H1 (cell line): ENCODE measurements at regions not wholly inside any gene's neighbourhood (a gene's known extent, or its start where the extent isn't known, plus 50 kb on each side); places are given as distances from the start of the nearest gene placed in this dataset.

Experiments
- CHD7 ChIP-seq: fragments of 300-600 bp; sonication (generic); IDR thresholded peaks from 2 replicates; pipeline ENCODE4 v1.7.1; 2012; ENCODE audit warnings: low read length, moderate library complexity, mild to moderate bottlenecking, inconsistent platforms; ENCODE audit not compliant: insufficient replicate concordance
- GTF2F1 ChIP-seq: IDR thresholded peaks from 2 replicates; pipeline ENCODE4 v1.6.1; 2012; ENCODE audit warnings: low read depth, low read length, improper control_type of control experiment, borderline replicate concordance
- HDAC2 ChIP-seq, 2 experiments: fragments of 300-600 bp in 1 of 2; sonication (generic) in 1 of 2; IDR thresholded peaks; 2 replicates each; pipeline ENCODE4 v1.6.1; 2011 to 2012; ENCODE audit warnings: low read depth in 2 of 2, low read length in 2 of 2, mild to moderate bottlenecking in 2 of 2, moderate library complexity in 2 of 2, borderline replicate concordance in 1 of 2, inconsistent platforms in 1 of 2
- RXRA ChIP-seq: IDR thresholded peaks from 2 replicates; pipeline ENCODE4 v1.6.1; 2011; ENCODE audit warnings: low read depth, mild to moderate bottlenecking, low read length, moderate library complexity; ENCODE audit not compliant: insufficient read depth
- SP2 ChIP-seq: IDR thresholded peaks from 2 replicates; pipeline ENCODE4 v1.6.1; 2012; ENCODE audit warnings: mild to moderate bottlenecking, low read length, inconsistent platforms
- TCF12 ChIP-seq: IDR thresholded peaks from 2 replicates; pipeline ENCODE4 v1.6.1; 2011; ENCODE audit warnings: low read depth, mild to moderate bottlenecking, low read length
- TEAD4 ChIP-seq: IDR thresholded peaks from 2 replicates; pipeline ENCODE4 v1.6.1; 2012; ENCODE audit warnings: low read depth, low read length, inconsistent platforms, mixed read lengths
- ZNF274 ChIP-seq: IDR thresholded peaks from 2 replicates; pipeline ENCODE4 v1.7.0; 2012; ENCODE audit warnings: low read length, borderline replicate concordance; ENCODE audit errors: extremely low read depth

- TF ChIP-seq CHD7, result no peak
- no peak for TF ChIP-seq RXRA
- TF ChIP-seq GTF2F1, result no peak
- no peak for TF ChIP-seq TEAD4
- TF ChIP-seq SP2, result no peak
- TF ChIP-seq ZNF274, result no peak
- no peak for TF ChIP-seq HDAC2 (IDR thresholded peaks at IDR 0.05; ENCODE audit: borderline replicate concordance in 1 of 2, low read depth in 2 of 2, low read length in 2 of 2)
- no peak for TF ChIP-seq TCF12
Measured at GRCh38 chr6:44737829-44738528, 350.5 kb downstream of the CDC5L start (continued).
